MCF 10A (cell line): ENCODE measurements at regions not wholly inside any gene's neighbourhood (a gene's known extent, or its start where the extent isn't known, plus 50 kb on each side); places are given as distances from the start of the nearest gene placed in this dataset.

Experiments used
- BruUV-seq: library from RNA; stranded (reverse); fragments of 400-500 nt; replicated peaks from 2 replicates; lab custom pipeline; 2021; lab: Mats Ljungman, UMichigan
- CTCF ChIA-PET: fragments of 300-600 bp; sonication (Branson Sonifier 250); formaldehyde crosslinking; extraction: SDS; loops from one replicate; lab custom pipeline; 2021; ENCODE audit warnings: antibody characterized with exemption, inconsistent platforms; lab: Yijun Ruan, JAX
- POLR2A ChIA-PET: fragments of 300-600, 350-650 bp; sonication (Branson Sonifier 250); formaldehyde crosslinking; extraction: SDS; loops from one replicate; lab custom pipeline; 2020; ENCODE audit warnings: antibody characterized with exemption, inconsistent platforms; lab: Yijun Ruan, JAX
- DNase-seq: peaks from one replicate; pipeline ENCODE4 v3.0.0-alpha.2; 2018; ENCODE audit not compliant: unreplicated experiment
- H3K27ac Mint-ChIP-seq: one replicate; pipeline ENCODE4 v1.8.0; 2022; ENCODE audit warnings: mild to moderate bottlenecking, low read depth, mixed read lengths; ENCODE audit not compliant: unreplicated experiment
- H3K27me3 Mint-ChIP-seq: one replicate; pipeline ENCODE4 v1.8.0; 2022; ENCODE audit warnings: mixed read lengths; ENCODE audit not compliant: insufficient read depth, unreplicated experiment
- H3K36me3 Mint-ChIP-seq: one replicate; pipeline ENCODE4 v1.8.0; 2022; ENCODE audit warnings: mild to moderate bottlenecking, moderate library complexity, mixed read lengths; ENCODE audit not compliant: insufficient read depth, unreplicated experiment
- H3K4me1 Mint-ChIP-seq: one replicate; pipeline ENCODE4 v1.8.0; 2022; ENCODE audit warnings: mixed read lengths; ENCODE audit not compliant: insufficient read depth, unreplicated experiment
- H3K4me3 Mint-ChIP-seq: one replicate; pipeline ENCODE4 v1.8.0; 2022; ENCODE audit warnings: mild to moderate bottlenecking, moderate library complexity, mixed read lengths; ENCODE audit not compliant: unreplicated experiment
- H3K9me3 Mint-ChIP-seq: one replicate; pipeline ENCODE4 v1.8.0; 2022; ENCODE audit warnings: mixed read lengths; ENCODE audit not compliant: unreplicated experiment
- CTCF ChIP-seq: fragments of 200-600 bp; IDR thresholded peaks from one replicate; pipeline ENCODE4 v1.8.0; 2022; ENCODE audit warnings: antibody characterized with exemption, mild to moderate bottlenecking; ENCODE audit not compliant: unreplicated experiment
- intact Hi-C: fragments of 100-400 bp; cut with micrococcal nuclease; formaldehyde crosslinking; loops from 2 replicates; pipeline ENCODE4 v1.14.1; 2022

DNA sequence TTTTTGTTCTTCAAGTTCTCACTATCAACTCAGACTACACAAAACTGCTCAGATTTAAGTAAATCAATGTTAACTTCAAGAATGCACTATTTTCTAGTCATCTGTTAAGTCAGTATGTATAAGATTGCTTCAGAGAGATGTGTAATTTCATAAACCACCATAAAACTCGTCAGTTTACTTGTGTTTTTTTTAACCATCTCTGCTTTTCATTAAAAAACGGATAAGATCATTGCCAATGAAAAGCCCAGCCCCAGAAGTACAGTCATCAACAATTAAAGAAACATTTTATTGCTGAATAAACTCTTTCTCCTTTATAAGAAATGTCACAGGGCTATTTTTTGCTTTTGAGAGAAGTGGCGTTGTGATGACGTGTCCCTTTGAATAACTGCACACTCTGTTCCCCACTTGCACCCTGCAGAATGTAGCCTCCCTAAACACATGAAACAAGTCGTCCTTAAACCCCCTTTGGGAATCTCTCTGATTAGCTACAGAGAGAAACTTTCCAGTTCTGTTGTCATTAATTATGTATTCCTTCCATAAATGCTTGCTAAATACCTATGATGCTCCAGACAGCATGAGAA, 202.7 kb upstream of the FOXD3 start:
- Mint-ChIP-seq H3K4me1 (no peaks in the 10 kb centered on the region), H3K27ac (no peak overlapping the region), H3K27me3 (no peaks in the 10 kb centered on the region), H3K4me3 (no peak overlapping the region), H3K9me3 (no peaks in the 10 kb centered on the region), H3K36me3 (no peaks in the 10 kb centered on the region)
- no TSS peak for BruUV-seq
- ChIA-PET POLR2A (no interaction called here), CTCF (no interaction called here)
- intact Hi-C loops, result no loop called here
- no peak for DNase-seq
- TF ChIP-seq CTCF, result no peak

DNA sequence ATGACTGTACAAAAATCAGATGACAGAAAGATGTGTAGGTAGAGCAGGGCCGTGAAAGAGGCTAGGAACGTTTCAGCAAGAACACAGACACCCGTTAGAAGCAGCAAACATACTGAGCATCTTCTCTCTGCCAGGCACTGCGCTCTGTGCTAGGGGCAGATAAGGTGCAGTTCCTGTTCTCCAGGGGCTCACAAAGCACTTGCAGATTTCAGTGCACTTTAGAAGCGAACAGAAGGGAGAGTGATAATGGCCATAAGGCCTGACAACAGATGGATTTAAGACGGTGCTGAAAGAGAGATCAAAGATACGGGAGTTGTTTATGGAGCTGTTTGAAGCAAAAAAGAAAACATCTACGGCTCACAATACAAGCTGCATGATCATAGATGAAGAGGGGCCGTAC, 200.3 kb upstream of the FOXD3 start:
- intact Hi-C loops, result no loop called here
- CTCF ChIA-PET, result interaction anchor here (1.0 kb wide), 1 partner anchor 37 kb away, joined by 5 read pairs; no protein-coding TSS in a partner anchor
- no peaks in the 10 kb centered on the region for H3K27me3 Mint-ChIP-seq
- H3K27ac Mint-ChIP-seq, result no peak overlapping the region
- no peaks in the 10 kb centered on the region for H3K9me3 Mint-ChIP-seq
- POLR2A ChIA-PET, result no interaction called here
- TF ChIP-seq CTCF, result no peak
- no TSS peak for BruUV-seq
- H3K36me3 Mint-ChIP-seq, result no peaks in the 10 kb centered on the region
- no peak for DNase-seq
- no peaks in the 10 kb centered on the region for H3K4me1 Mint-ChIP-seq
- H3K4me3 Mint-ChIP-seq, result no peak overlapping the region

GRCh38 chr1:63124666-63125191, 197.6 kb upstream of the FOXD3 start:
- BruUV-seq, result no TSS peak
- H3K4me3 Mint-ChIP-seq, result no peak overlapping the region
- no peaks in the 10 kb centered on the region for H3K27me3 Mint-ChIP-seq
- no peaks in the 10 kb centered on the region for H3K36me3 Mint-ChIP-seq
- intact Hi-C loops, result no loop called here
- TF ChIP-seq CTCF, result no peak
- peak; percentile 35 for DNase-seq
- ChIA-PET POLR2A (no interaction called here), CTCF (interaction anchor here (1.0 kb wide), 1 partner anchor 24 kb away, joined by 4 read pairs; no protein-coding TSS in a partner anchor)
- H3K4me1 Mint-ChIP-seq, result no peaks in the 10 kb centered on the region
- H3K9me3 Mint-ChIP-seq, result no peaks in the 10 kb centered on the region
- H3K27ac Mint-ChIP-seq, result no peak overlapping the region

DNA sequence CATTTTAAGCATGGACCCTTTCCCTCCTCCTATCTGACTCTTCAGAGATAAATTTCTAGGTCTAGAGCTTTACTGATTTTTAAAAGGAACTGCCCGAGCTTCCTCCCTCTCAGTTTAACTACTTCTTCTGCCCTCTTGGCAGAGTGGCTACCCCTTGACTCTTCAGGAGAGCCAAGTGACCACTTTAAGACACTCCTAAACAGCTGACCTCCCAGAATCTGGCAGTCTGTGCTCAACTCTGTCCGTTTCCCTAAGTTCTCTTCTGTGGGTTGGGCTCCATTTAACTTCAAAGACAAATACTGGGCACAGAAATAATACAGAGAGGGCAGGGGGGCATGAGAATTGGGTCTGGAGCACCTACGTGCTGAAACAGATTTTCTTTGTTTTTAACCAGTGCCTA, 196.3 kb upstream of the FOXD3 start:
- Mint-ChIP-seq H3K4me1 (no peaks in the 10 kb centered on the region), H3K9me3 (no peaks in the 10 kb centered on the region), H3K27me3 (peaks cover 12% of the 10 kb centered on the region), H3K4me3 (no peak overlapping the region), H3K27ac (no peak overlapping the region), H3K36me3 (no peaks in the 10 kb centered on the region)
- no TSS peak for BruUV-seq
- intact Hi-C loops, result no loop called here
- DNase-seq, result no peak
- ChIA-PET POLR2A (no interaction called here), CTCF (interaction anchor here (1.3 kb wide), 1 partner anchor 23 kb away, joined by 5 read pairs; no protein-coding TSS in a partner anchor)
- TF ChIP-seq CTCF, result no peak
